ENCODE measurements at regions not wholly inside any gene's neighbourhood (a gene's known extent, or its start where the extent isn't known, plus 50 kb on each side); places are given as distances from the start of the nearest gene placed in this dataset.
"Not testable (repeated sequence)": the region's sequence is repeated elsewhere in the genome, so short reads cannot be mapped to it uniquely, and the experiment has no call there.

GRCh38 chr3:127491323-127491722 lies 99.2 kb downstream of the TPRA1 start:
- no peaks in the 10 kb centered on the region for H3K36me3 ChIP-seq (ENCODE audit: control insufficient read depth in 2 of 2, extremely low read depth in 1 of 2, insufficient read depth in 2 of 2, low read length in 2 of 2)
- TF ChIP-seq MAX (IDR thresholded peaks at IDR 0.05; ENCODE audit: insufficient read depth, insufficient read length), result no peak
- TF ChIP-seq POLR2AphosphoS5 (IDR thresholded peaks at IDR 0.05; ENCODE audit: insufficient read depth, low read depth, low read length), result no peak
- no peak for TF ChIP-seq CTCF (IDR thresholded peaks at IDR 0.05; ENCODE audit: extremely low read depth in 1 of 2, insufficient read depth in 1 of 2, low read depth in 1 of 2, low read length in 2 of 2)
- no peak for TF ChIP-seq JUN (IDR thresholded peaks at IDR 0.05; ENCODE audit: borderline replicate concordance, insufficient read depth, insufficient read length, low read depth)
- no peak for TF ChIP-seq FOS (IDR thresholded peaks at IDR 0.05; ENCODE audit: borderline replicate concordance, insufficient read depth, low read length)
- no peak for TF ChIP-seq MYC (IDR thresholded peaks at IDR 0.05; ENCODE audit: low read depth, low read length)
- TF ChIP-seq GATA2 (IDR thresholded peaks at IDR 0.05; ENCODE audit: insufficient read depth, insufficient read length, low read depth, low read length), result no peak
- dilution Hi-C loops (cut with MboI; ENCODE audit: extremely low pct_ligation_motif_present, low sequenced_read_pairs), result no loop called here
- H3K27ac ChIP-seq (ENCODE audit: insufficient read depth, low read depth, low read length), result no peak overlapping the region
- FAIRE-seq (no peak), DNase-seq (ENCODE audit: low read depth, low spot score) (no peak)
- H3K9me1 ChIP-seq (replicated peaks; ENCODE audit: control insufficient read depth, extremely low read depth, insufficient read depth, low read length), result no peaks in the 10 kb centered on the region
- ChIA-PET POLR2A (no interaction called here), CTCF (interaction anchor here (0.6 to 1.5 kb wide), 2 partner anchors 10 to 891 kb away, joined by 3 to 4 read pairs; no protein-coding TSS in a partner anchor)
- H3K4me1 ChIP-seq (ENCODE audit: control insufficient read depth, extremely low read depth, insufficient read depth, low read length), result no peaks in the 10 kb centered on the region
- H3K4me2 ChIP-seq (ENCODE audit: insufficient read depth, low read length), result no peak overlapping the region
- no peak overlapping the region for H3K4me3 ChIP-seq (replicated peaks in 1 of 3; ENCODE audit: insufficient read depth in 1 of 3, low read depth in 1 of 3, low read length in 3 of 3)
- intact Hi-C loops (cut with micrococcal nuclease), result no loop called here
- no peak overlapping the region for H3K9ac ChIP-seq (replicated peaks; ENCODE audit: extremely low read depth, insufficient read depth, low read length)
- no peak overlapping the region for H2AFZ ChIP-seq (ENCODE audit: low read depth, low read length)
- H3K9me3 ChIP-seq (replicated peaks; ENCODE audit: control insufficient read depth, insufficient read depth, low read length), result no peaks in the 10 kb centered on the region
- H3K27me3 ChIP-seq (ENCODE audit: control insufficient read depth in 2 of 2, insufficient read depth in 2 of 2, low read length in 2 of 2), result no peaks in the 10 kb centered on the region
- BruUV-seq (replicated peaks), result no TSS peak
- no peaks in the 10 kb centered on the region for H3K79me2 ChIP-seq (ENCODE audit: control insufficient read depth, insufficient read depth, low read length)
- no peaks in the 10 kb centered on the region for H4K20me1 ChIP-seq (replicated peaks; ENCODE audit: control insufficient read depth, extremely low read depth, insufficient read depth, low read length)

GRCh38 chr3:127491024-127491305 lies 99.6 kb downstream of the TPRA1 start:
- CTCF ChIA-PET, result interaction anchor here (0.6 to 1.5 kb wide), 2 partner anchors 10 to 892 kb away, joined by 3 to 4 read pairs; no protein-coding TSS in a partner anchor
- not testable (repeated sequence) for FAIRE-seq; H3K4me2 ChIP-seq (ENCODE audit: insufficient read depth, low read length)

More at GRCh38 chr3:127491024-127491305, 99.6 kb downstream of the TPRA1 start:
- H3K9ac ChIP-seq (replicated peaks; ENCODE audit: extremely low read depth, insufficient read depth, low read length); BruUV-seq (replicated peaks); H3K27ac ChIP-seq (ENCODE audit: insufficient read depth, low read depth, low read length); H3K4me3 ChIP-seq (replicated peaks in 1 of 3; ENCODE audit: insufficient read depth in 1 of 3, low read depth in 1 of 3, low read length in 3 of 3); H3K4me1 ChIP-seq (ENCODE audit: control insufficient read depth, extremely low read depth, insufficient read depth, low read length); intact Hi-C loops (cut with micrococcal nuclease); H3K36me3 ChIP-seq (ENCODE audit: control insufficient read depth in 2 of 2, extremely low read depth in 1 of 2, insufficient read depth in 2 of 2, low read length in 2 of 2); DNase-seq (ENCODE audit: low read depth, low spot score); H3K9me3 ChIP-seq (replicated peaks; ENCODE audit: control insufficient read depth, insufficient read depth, low read length); dilution Hi-C loops (cut with MboI; ENCODE audit: extremely low pct_ligation_motif_present, low sequenced_read_pairs); H4K20me1 ChIP-seq (replicated peaks; ENCODE audit: control insufficient read depth, extremely low read depth, insufficient read depth, low read length); H3K9me1 ChIP-seq (replicated peaks; ENCODE audit: control insufficient read depth, extremely low read depth, insufficient read depth, low read length); H2AFZ ChIP-seq (ENCODE audit: low read depth, low read length); POLR2A ChIA-PET; H3K27me3 ChIP-seq (ENCODE audit: control insufficient read depth in 2 of 2, insufficient read depth in 2 of 2, low read length in 2 of 2); H3K79me2 ChIP-seq (ENCODE audit: control insufficient read depth, insufficient read depth, low read length): not testable (repeated sequence)

All from endothelial cell of umbilical vein (primary cell).